B cell (primary cell): ENCODE measurements at regions not wholly inside any gene's neighbourhood (a gene's known extent, or its start where the extent isn't known, plus 50 kb on each side); places are given as distances from the start of the nearest gene placed in this dataset.

Source experiments
- ATAC-seq: fragments of 200-7000 bp; cut with Tn5 transposase; one replicate; pipeline ENCODE4 v1.10.0; 2021; ENCODE audit warnings: low read depth, mild to moderate bottlenecking, moderate number of reproducible peaks, moderate library complexity
- CTCF ChIA-PET: fragments of 350-600 bp; sonication (Branson Sonifier 250); formaldehyde crosslinking; loops from one replicate; lab custom pipeline; 2021; ENCODE audit warnings: antibody characterized with exemption, inconsistent platforms; lab: Charles Lee
- POLR2A ChIA-PET: fragments of 350-600 bp; sonication (Branson Sonifier 250); formaldehyde crosslinking; loops from one replicate; lab custom pipeline; 2021; ENCODE audit warnings: antibody characterized with exemption; lab: Charles Lee
- DNase-seq: peaks from one replicate; pipeline ENCODE4 v3.0.0; 2013
- H2AFZ ChIP-seq: 2 replicates; pipeline ENCODE4 v1.6.1; 2012; ENCODE audit warnings: mild to moderate bottlenecking, low read depth, low read length; ENCODE audit not compliant: insufficient read depth, poor library complexity, severe bottlenecking
- H3K27ac ChIP-seq, 2 donors: 1 replicate in 1 of 2; 2 replicates in 1 of 2; pipeline ENCODE4 v1.5.1; 2012 to 2013; ENCODE audit warnings: low read length in 2 of 2, mild to moderate bottlenecking in 2 of 2, moderate library complexity in 1 of 2
- H3K27me3 ChIP-seq, 4 experiments: fragments of 200-600 bp in 1 of 4; sonication (generic) in 1 of 4; replicated peaks in 1 of 4; 1 replicate in 2 of 4; 2 replicates in 2 of 4; pipeline versions ENCODE4 v1.6.1 to v1.7.0; 2013 to 2016; ENCODE audit warnings: low read length in 3 of 4, mild to moderate bottlenecking in 2 of 4, mixed read lengths in 1 of 4, moderate library complexity in 1 of 4; ENCODE audit not compliant: insufficient read depth in 4 of 4, control insufficient read depth in 3 of 4; ENCODE audit errors: control extremely low read depth in 1 of 4
- H3K36me3 ChIP-seq, 2 experiments: replicated peaks in 1 of 2; 1 replicate in 1 of 2; 2 replicates in 1 of 2; pipeline versions ENCODE4 v1.6.1 to v1.7.1; 2013; ENCODE audit warnings: low read length in 1 of 2; ENCODE audit not compliant: insufficient read depth in 2 of 2, control insufficient read depth in 1 of 2; ENCODE audit errors: control extremely low read depth in 1 of 2, extremely low read depth in 1 of 2
- H3K4me1 ChIP-seq, 2 donors: fragments of 200-600 bp in 1 of 2; sonication (generic) in 1 of 2; 1 replicate in 1 of 2; 2 replicates in 1 of 2; pipeline versions ENCODE4 v1.5.1 to v1.6.1; 2013 to 2017; ENCODE audit warnings: low read length in 2 of 2; ENCODE audit not compliant: control insufficient read depth in 2 of 2, insufficient read depth in 2 of 2
- H3K4me2 ChIP-seq: replicated peaks from 2 replicates; pipeline ENCODE3; 2012; ENCODE audit warnings: mild to moderate bottlenecking, low read depth, low read length; ENCODE audit not compliant: poor library complexity, severe bottlenecking
- H3K4me3 ChIP-seq, 5 experiments: fragments of 200-600 bp in 1 of 5; sonication (generic) in 1 of 5; 1 replicate in 3 of 5; 2 replicates in 2 of 5; pipeline versions ENCODE4 v1.5.1 to v1.7.0; 2011 to 2016; ENCODE audit warnings: low read length in 4 of 5, mild to moderate bottlenecking in 4 of 5, low read depth in 2 of 5, control low read depth in 1 of 5, moderate library complexity in 1 of 5; ENCODE audit not compliant: insufficient read depth in 1 of 5; ENCODE audit errors: control extremely low read depth in 1 of 5, extremely low read depth in 1 of 5
- H3K79me2 ChIP-seq: fragments of 200-600 bp; sonication (generic); one replicate; pipeline ENCODE4 v1.6.0; 2016; ENCODE audit warnings: low read length; ENCODE audit not compliant: control insufficient read depth, insufficient read depth
- H3K9ac ChIP-seq: fragments of 200-600 bp; sonication (generic); 2 replicates; pipeline ENCODE4 v1.6.1; 2017; ENCODE audit warnings: mild to moderate bottlenecking, low read length, moderate library complexity
- H3K9me3 ChIP-seq, 3 donors: one replicate each; pipeline versions ENCODE4 v1.6.1 to v1.7.1; 2013; ENCODE audit warnings: low read length in 2 of 3; ENCODE audit not compliant: control insufficient read depth in 2 of 3, insufficient read depth in 1 of 3; ENCODE audit errors: control extremely low read depth in 1 of 3
- H4K20me1 ChIP-seq: 2 replicates; pipeline ENCODE4 v1.6.0; 2012; ENCODE audit warnings: mild to moderate bottlenecking, low read length; ENCODE audit not compliant: insufficient read depth, control insufficient read depth, poor library complexity, severe bottlenecking
- H3K27ac Mint-ChIP-seq: one replicate; pipeline ENCODE4 v1.8.0; 2021; ENCODE audit warnings: mixed read lengths
- H3K27me3 Mint-ChIP-seq: one replicate; pipeline ENCODE4 v1.8.0; 2021; ENCODE audit warnings: mixed read lengths
- H3K4me1 Mint-ChIP-seq: one replicate; pipeline ENCODE4 v1.8.0; 2021; ENCODE audit warnings: mixed read lengths
- H3K4me3 Mint-ChIP-seq: one replicate; pipeline ENCODE4 v1.8.0; 2021; ENCODE audit warnings: mixed read lengths
- H3K9me3 Mint-ChIP-seq: one replicate; pipeline ENCODE4 v1.8.0; 2022; ENCODE audit warnings: mixed read lengths; ENCODE audit not compliant: insufficient read depth
- CTCF ChIP-seq: fragments of 200-600 bp; IDR thresholded peaks from one replicate; pipeline ENCODE4 v1.8.0; 2022; ENCODE audit warnings: antibody characterized with exemption, mild to moderate bottlenecking
- EZH2 ChIP-seq: IDR thresholded peaks from 2 replicates; pipeline ENCODE4 v1.6.1; 2012; ENCODE audit warnings: borderline replicate concordance, low read depth, mild to moderate bottlenecking, moderate library complexity, low read length; ENCODE audit not compliant: insufficient read depth, poor library complexity, severe bottlenecking
- WGBS: methylation state at CpG from one replicate; pipeline ENCODE4 v1.1.5; 2013; ENCODE audit warnings: missing lambda C conversion rate; ENCODE audit not compliant: insufficient coverage; 5-methylcytosine and 5-hydroxymethylcytosine counted together
- intact Hi-C: fragments of 100-400 bp; cut with micrococcal nuclease; formaldehyde crosslinking; loops from one replicate; pipeline ENCODE4 v1.10.0; 2022

GRCh38 chr6:167442245-167442644 lies 117.4 kb downstream of the TTLL2 start:
- POLR2A ChIA-PET = no interaction called here
- Histone ChIP-seq H3K27ac (no peak overlapping the region), H3K36me3 (no peaks in the 10 kb centered on the region), H2AFZ (no peak overlapping the region), H3K9ac (no peak overlapping the region), H3K4me2 (no peak overlapping the region), H3K4me1 (no peaks in the 10 kb centered on the region), H3K9me3 (no peaks in the 10 kb centered on the region), H3K4me3 (no peak overlapping the region), H3K27me3 (peaks cover 0 to 5% (median 1%) of the 10 kb centered on the region in 4 experiments), H4K20me1 (no peaks in the 10 kb centered on the region), H3K79me2 (no peaks in the 10 kb centered on the region)
- 90% methylated on average over 5 of the region's 7 CpGs for WGBS
- H3K4me3 Mint-ChIP-seq = no peak overlapping the region
- H3K27ac Mint-ChIP-seq = no peak overlapping the region
- intact Hi-C loops = no loop called here
- no peaks in the 10 kb centered on the region for H3K9me3 Mint-ChIP-seq
- CTCF ChIA-PET = no interaction called here
- no peaks in the 10 kb centered on the region for H3K4me1 Mint-ChIP-seq
- ATAC-seq (no peak), DNase-seq (no peak)
- no peak for TF ChIP-seq CTCF
- TF ChIP-seq EZH2 = no peak
- peaks cover 9% of the 10 kb centered on the region for H3K27me3 Mint-ChIP-seq

GRCh38 chr6:167442796-167443680 lies 118.2 kb downstream of the TTLL2 start:
- Histone ChIP-seq H3K9me3 (no peaks in the 10 kb centered on the region), H3K79me2 (no peaks in the 10 kb centered on the region), H3K27me3 (peaks cover 0 to 5% (median 1%) of the 10 kb centered on the region in 4 experiments), H3K27ac (no peak overlapping the region), H4K20me1 (no peaks in the 10 kb centered on the region), H3K4me1 (no peaks in the 10 kb centered on the region), H3K36me3 (no peaks in the 10 kb centered on the region), H2AFZ (no peak overlapping the region), H3K9ac (no peak overlapping the region), H3K4me3 (no peak overlapping the region), H3K4me2 (no peak overlapping the region)
- ChIA-PET POLR2A (no interaction called here), CTCF (no interaction called here)
- no peak for ATAC-seq
- Mint-ChIP-seq H3K9me3 (no peaks in the 10 kb centered on the region), H3K4me1 (no peaks in the 10 kb centered on the region), H3K27ac (no peak overlapping the region), H3K27me3 (peaks cover 9% of the 10 kb centered on the region), H3K4me3 (no peak overlapping the region)
- intact Hi-C loops = no loop called here
- 71% methylated on average over 10 of the region's 15 CpGs for WGBS
- no peak for TF ChIP-seq EZH2
- TF ChIP-seq CTCF = no peak
- no peak for DNase-seq
